GM18519 (cell line): ENCODE measurements at regions not wholly inside any gene's neighbourhood (a gene's known extent, or its start where the extent isn't known, plus 50 kb on each side); places are given as distances from the start of the nearest gene placed in this dataset.
"Not testable (repeated sequence)": the region's sequence is repeated elsewhere in the genome, so short reads cannot be mapped to it uniquely, and the experiment has no call there.

Experiments
- ATAC-seq: cut with Tn5 transposase; IDR thresholded peaks from one replicate; pipeline ENCODE4 v1.9.1; 2021; ENCODE audit warnings: mild to moderate bottlenecking, moderate library complexity; ENCODE audit not compliant: unreplicated experiment, low FRiP score

GRCh38 chr1:80349218-80349617, 1342.7 kb upstream of the ADGRL4 start:
- ATAC-seq: no peak

DNA sequence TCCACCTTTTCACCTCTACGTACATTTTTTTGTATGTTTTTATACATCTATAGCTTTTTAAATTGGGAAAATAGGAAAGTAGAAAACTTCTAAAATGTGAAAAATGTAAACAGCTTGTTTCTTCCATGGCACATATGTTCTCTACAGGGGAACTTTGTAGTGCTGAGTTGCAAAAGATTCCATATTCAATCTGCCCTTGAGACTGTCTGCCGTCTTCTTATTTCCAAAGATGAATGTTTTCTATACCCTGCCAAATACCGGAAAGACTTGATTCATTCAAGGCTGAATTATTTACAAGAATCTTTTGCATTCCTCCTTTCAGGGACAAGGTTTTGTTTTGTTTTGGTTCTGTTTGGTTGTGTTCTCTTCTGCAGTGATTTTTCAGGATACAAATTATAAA, 1334.5 kb upstream of the ADGRL4 start:
- no peak for ATAC-seq

GRCh38 chr1:80318108-80318507, 1311.6 kb upstream of the ADGRL4 start:
- no peak for ATAC-seq

DNA sequence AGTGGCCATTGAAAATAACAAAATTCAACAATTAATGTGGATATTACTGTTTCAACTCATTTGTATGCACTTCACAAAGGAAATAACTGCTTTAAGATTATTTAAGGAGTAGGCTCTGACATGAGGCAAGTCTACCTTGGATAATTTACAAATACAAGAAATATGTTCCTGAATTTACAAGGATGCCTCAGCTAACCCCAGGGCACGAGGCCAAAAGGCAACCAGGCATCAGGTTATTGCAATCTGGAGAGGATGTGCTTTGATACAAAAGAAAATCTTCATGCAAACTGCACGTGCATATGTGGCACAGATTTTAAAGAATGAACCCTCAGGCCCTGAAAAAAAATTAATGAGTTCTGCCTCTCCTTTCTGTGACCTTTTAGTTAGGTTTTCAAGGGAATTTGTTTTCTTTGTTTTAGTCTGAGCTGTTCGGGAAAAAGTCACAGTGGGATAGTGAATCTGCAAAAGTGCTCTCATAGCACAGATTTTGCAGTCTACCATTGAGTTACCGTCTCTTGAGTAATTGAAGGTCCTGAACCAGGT, 1304.2 kb upstream of the ADGRL4 start:
- ATAC-seq: no peak

DNA sequence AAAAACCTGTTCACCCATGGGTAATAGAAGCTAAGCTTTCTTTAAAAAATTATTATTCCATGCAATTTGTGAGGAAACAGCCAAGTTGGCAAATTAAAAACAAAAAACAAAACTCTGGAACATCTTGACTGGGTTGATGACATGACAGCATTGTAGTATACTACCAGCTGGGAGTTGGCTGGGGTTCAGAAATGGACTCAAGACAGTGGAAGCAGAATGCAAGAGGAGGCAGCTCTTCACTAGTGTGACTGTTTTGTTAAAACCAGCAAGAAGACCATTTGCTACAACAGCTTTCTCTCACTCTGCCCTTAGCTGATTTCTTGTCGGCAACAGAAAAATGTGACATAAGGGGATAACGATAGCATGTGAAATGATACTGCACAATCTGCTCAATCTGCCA, 1298.9 kb upstream of the ADGRL4 start:
- ATAC-seq: no peak

DNA sequence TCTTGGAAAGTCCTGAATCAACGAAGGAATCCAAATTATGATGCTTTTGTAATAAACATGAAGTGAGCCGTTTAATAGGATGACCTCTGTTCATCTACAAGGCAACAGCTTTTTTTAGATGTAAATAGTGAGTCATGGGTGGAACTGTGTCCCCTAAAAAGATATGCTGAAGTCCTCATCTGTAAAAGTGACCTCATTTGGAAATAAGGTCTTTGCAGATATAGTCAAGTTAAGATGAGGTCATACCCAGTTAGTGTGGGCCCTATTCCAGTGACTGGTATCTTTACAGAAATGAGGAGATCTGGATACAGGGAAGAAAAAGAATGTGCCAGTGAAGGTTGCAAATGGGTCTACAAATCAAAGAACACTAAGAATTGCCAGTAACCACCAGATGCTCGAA, 1287.3 kb upstream of the ADGRL4 start:
- no peak for ATAC-seq

DNA sequence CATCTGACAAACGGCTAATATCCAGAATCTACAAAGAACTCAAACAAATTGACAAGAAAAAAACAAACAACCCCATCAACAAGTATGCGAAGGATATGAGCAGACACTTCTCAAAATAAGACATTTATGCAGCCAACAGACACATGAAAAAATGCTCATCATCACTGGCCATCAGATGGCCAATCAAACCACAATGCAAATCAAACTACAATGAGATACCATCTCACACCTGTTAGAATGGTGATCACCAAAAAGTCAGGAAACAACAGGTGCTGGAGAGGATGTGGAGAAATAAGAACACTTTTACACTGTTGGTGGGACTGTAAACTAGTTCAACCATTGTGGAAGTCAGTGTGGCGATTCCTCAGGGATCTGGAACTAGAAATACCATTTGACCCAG, 1282.2 kb upstream of the ADGRL4 start:
- ATAC-seq: not testable (repeated sequence)

GRCh38 chr1:80282536-80282935, 1276.0 kb upstream of the ADGRL4 start:
- ATAC-seq: no peak

DNA sequence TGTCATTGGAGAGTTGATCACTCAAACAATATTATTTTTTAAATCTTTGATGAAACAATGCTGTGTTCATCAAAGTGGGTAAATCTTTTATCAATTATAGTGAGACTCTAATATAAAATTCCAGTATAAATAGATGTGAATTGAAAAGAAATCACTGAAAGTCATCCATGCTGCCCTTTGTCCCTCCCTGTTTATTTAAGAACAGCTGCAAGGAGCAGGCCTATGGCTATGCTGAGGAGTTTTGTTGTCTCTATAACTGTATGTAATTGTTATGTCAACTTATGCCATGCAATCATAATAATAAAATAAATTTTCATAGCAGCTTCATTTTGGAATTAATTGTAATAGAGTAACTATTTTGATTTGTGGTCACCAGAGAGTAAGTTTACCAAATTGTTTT, 1272.4 kb upstream of the ADGRL4 start:
- ATAC-seq: no peak

GRCh38 chr1:80274256-80274655, 1267.7 kb upstream of the ADGRL4 start:
- ATAC-seq: no peak

DNA sequence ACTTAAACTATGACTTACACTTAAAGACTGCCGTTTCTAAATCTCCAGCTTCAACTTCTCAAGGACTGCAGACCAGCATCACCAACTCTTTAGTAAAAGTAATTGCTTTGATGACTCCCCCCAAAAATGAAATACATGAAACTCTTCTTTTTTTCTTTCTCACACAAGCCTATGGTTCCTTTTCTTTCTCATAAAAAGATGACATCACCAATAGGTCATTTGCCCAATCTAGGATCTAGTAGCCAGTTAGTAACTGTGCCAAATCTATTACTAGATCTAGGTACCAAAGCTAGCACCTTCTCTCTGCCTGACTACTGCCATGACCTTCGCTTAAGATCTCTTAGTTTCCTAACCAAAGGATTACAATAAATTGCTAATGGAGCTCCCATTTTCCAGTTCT, 1266.0 kb upstream of the ADGRL4 start:
- no peak for ATAC-seq

GRCh38 chr1:80258659-80259058, 1252.1 kb upstream of the ADGRL4 start:
- ATAC-seq: no peak

DNA sequence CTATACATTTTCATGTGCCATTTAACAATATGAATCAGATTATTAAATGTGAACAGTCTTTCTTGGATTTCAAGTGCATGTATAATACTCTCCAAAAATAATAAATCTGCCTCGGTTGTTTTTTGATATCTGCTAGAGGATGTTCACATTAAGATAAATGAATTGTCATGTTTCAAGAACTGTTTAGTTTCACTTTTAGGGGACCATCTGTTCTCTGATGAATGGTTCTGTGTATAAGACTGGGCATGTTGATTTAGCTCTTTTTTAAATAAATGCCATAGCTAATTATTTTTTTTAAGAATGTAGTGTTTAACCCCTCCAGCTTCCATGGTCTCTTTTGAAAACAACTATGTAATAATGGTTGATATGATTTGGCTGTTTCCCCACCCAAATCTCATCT, 1245.1 kb upstream of the ADGRL4 start:
- ATAC-seq: no peak

- ATAC-seq: no peak
Measured at GRCh38 chr1:80251171-80251570, 1244.6 kb upstream of the ADGRL4 start.

DNA sequence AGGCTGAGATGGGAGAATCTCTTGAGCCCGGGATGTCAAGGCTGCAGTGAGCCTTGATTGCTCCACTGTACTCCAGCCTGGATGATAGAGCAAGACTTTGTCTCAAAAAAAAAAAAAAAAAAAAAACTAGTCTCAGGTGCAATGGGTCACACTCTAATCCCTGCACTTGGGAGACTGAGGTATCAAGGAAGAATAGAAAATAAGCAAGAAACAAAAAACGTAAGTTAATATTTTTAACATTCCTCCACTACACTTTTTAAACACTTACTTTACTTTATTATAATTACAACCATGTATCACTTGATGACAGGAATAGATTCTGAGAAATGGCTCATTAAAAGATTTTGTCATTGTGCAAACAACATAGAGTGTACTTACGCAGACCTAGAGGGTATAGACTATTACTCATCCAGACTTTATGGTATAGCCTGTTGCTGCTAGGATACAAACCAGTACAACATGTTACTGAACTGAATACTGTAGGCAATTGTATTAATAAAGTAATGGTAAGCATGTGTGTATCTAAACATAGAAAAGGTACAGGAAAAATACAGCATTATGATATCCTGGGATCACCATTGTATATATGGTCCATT, 1244.1 kb upstream of the ADGRL4 start:
- no peak for ATAC-seq

- ATAC-seq: no peak
Measured at GRCh38 chr1:80249699-80250098, 1243.2 kb upstream of the ADGRL4 start.

DNA sequence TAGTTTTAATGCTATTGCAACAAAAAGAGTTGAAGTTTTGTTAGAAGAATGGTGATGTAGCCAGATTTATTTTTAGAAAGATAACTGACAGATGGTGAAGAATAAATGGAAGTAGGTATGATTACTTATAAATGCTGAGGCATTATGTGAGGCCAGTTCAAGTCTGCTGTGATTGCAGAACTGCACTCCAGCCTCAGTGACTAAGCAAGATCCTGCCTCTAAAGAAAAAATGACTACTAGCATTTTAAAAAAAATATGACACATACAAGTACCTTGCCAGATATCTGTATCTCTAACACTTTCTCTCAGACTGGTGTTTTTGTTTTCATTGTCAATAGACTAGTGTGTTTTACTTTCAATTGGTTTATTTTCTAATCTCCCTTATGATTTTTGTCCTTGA, 1242.4 kb upstream of the ADGRL4 start:
- ATAC-seq: no peak

DNA sequence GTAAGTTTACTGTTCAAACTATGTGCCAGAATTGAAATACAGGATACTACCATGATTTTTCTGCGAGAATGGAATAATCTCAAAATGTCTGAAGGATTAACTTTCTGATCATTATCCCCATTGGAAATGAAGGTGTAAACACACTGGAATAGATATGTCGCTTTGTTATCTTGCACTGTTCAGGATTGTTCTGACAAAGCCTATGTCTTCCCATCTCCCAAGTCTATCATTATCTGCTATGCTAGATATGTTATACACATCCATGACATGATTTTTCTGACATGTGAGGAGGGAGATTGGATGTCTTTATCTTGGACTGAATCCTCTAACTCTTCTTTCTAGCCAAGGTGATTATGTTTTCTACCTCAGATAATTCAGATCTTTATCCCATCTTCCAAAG, 1239.3 kb upstream of the ADGRL4 start:
- no peak for ATAC-seq

GRCh38 chr1:80244372-80244771, 1237.8 kb upstream of the ADGRL4 start:
- no peak for ATAC-seq

GRCh38 chr1:80241566-80241965, 1235.0 kb upstream of the ADGRL4 start:
- no peak for ATAC-seq

DNA sequence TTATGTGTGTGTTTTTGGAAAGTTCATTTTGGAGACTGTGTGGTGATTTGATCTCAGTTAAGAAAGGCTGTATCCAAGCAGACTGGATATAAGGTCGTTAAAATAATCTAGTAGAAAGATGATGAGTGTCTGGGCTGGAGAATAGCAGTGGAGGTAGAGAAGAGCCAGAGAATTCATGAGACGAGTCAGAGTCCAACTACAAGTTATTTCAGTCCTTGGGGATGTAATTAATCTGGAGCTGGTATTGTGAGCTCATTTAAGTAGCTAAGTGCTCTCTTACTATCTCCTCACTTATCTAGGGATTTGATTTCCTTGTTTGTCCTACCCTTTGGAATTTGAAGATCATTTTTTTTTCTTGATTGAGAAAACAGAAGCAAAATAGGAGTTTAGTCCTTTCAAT, 1219.0 kb upstream of the ADGRL4 start:
- no peak for ATAC-seq

DNA sequence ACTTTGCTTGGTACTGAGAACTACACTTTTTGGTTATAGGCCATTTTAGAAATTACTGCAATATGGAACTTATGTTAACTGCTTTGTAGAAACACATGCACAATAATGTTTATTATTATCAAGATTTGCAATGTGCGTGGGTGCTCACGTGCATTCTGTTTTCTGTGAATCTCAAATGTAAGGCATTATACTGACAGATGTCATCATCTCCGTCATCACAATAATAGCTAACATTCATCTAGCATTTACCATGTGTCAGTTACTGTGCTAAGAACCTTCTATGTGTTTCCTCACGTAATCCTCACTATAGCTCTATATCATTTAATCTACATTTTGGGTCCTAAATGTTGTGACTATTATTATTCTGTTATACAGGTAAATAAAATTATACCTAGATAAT, 1214.8 kb upstream of the ADGRL4 start:
- no peak for ATAC-seq

GRCh38 chr1:80218112-80218511, 1211.6 kb upstream of the ADGRL4 start:
- peak; percentile 83 for ATAC-seq
